Stimulated activated naive CD4-positive, alpha-beta T cell (primary cell): ENCODE measurements at regions not wholly inside any gene's neighbourhood (a gene's known extent, or its start where the extent isn't known, plus 50 kb on each side); places are given as distances from the start of the nearest gene placed in this dataset.
"Not testable (repeated sequence)": the region's sequence is repeated elsewhere in the genome, so short reads cannot be mapped to it uniquely, and the experiment has no call there.

ENCODE experiments used
- DNase-seq, 6 experiments: peaks; one replicate each; lab custom pipeline; 2025; lab: John Stamatoyannopoulos, UW

DNA sequence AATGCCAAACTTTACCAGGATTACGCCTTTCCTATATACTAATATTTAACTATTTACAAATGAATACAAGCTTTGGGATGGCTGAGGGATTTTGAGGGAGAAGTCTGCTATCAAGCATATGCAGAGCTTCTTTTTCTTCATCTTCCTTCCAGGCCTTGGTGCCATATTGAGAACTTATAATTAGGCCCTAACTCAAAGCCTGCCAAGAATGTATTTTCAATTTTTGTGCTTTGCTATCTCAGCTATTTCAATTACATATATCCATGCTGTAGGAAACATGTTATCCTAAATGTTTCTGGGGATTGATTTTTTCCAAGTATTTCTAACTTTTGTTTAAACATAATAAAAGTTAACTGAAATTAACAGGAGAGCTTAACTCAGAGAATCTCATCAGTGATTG is 425.0 kb upstream of the GRM7 start:
- no peak for DNase-seq

- no peak for DNase-seq
Observed at GRCh38 chr3:6437631-6438030, 423.3 kb upstream of the GRM7 start.

DNA sequence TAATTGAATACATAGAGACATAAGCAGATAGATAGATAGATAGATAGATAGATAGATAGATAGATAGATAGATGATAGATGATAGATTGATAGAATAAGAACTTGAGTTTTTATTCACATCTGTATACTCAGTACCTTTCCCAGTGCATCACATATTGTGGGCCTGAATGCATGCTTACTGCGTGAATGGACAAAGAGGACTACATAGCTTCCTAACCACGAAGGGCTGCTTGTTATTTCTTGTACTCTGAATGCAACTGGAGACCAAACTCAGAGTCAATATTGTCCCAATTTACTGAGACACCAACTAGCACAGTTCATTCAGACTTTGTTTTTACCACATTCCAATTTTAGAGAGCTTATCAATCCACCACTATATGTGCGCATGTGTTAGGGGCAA is 422.9 kb upstream of the GRM7 start:
- no peak for DNase-seq

DNA sequence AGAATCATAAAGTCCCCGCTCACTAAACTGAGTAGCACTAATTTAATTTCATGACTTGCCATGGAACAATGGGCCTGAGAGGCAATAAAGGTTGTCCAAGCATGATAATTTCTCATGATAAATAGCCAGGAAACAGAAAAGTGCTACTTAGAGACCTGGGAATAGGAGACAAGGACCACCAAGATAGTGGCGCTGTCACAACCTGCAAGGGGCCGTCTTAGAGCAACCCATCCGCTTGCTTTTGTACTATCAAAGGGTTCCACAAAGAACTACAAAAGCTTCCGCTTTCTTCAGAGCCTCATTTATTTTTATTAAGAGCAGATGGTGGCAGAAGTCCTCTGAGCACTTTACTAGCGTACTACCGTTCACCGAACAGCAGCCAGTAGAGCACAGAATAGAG is 421.7 kb upstream of the GRM7 start:
- no peak for DNase-seq

- DNase-seq: no peak
Observed at GRCh38 chr3:6439824-6440223, 421.1 kb upstream of the GRM7 start.

- no peak for DNase-seq
Observed at GRCh38 chr3:6444888-6445658, 415.8 kb upstream of the GRM7 start.

DNA sequence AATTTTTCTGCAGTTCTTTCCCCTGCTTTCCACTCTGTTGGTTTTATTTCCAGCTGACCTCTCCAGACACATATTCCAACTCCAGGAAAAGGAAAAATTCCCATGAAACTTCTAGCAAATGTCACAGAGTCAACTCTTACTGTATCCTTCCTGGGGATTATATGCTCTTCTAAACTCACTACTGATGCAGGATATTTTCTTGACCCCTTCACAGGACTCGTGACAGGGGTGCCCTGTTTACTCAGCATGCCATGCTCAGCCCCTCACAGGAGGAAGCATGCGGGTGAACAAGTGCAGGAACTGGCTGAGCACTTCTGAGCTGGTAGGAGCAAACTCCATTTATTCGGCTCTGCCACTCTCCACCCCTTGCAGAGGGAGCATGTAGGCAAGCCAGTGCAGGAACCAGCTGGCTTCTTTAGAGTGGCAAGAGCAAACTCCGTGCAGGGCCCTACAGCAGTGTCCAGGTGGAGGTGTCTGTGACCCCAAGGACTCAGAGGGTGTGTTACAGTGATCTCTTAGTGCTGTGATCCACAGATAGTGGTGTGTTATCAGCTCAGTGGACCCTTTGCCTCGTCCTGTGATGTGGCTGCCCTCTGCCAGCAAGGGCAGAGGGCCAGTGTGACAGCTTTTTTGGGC is 413.6 kb upstream of the GRM7 start:
- no peak for DNase-seq

- DNase-seq: no peak
Observed at GRCh38 chr3:6448011-6448410, 412.9 kb upstream of the GRM7 start.

GRCh38 chr3:6449099-6449498 is 411.8 kb upstream of the GRM7 start:
- DNase-seq: no peak

DNA sequence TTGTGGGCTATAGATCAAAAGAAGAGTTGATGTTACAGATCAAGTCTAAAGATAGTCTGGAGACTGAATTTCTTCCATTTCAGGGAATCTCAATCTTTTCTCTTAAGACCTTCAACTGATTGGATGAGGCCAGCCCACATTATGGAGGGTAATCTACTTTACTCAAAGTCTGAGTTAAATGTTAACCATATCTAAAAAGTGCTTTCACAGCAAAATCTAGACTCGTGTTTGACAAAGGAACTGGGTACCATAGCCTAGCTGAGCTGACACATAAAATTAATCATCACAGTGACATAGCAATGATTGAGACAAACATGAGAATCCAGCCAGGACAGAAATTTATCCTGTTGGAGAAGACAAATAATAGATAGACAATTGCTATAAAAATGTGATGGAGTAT is 407.9 kb upstream of the GRM7 start:
- no peak for DNase-seq

DNA sequence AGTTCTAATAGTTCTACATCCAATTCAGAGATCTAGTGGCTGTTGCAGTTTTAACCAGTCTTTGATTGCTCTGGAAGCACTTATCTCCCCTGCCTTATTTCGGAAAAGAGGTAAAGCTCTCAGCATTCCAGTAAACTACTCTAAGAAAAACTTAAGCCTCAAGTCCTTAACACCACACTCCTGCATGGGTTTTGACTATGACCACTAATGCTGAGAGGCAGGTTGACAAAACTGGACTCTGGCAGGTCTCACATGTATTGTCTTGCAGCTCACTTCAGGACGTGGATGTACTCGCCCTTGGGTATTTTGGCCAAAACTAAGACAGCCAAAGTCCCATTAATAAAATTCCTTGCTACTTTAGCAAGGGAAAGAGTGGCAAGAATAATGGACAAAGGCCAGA is 405.9 kb upstream of the GRM7 start:
- DNase-seq: no peak

- DNase-seq: no peak
Observed at GRCh38 chr3:6467186-6467585, 393.7 kb upstream of the GRM7 start.

DNA sequence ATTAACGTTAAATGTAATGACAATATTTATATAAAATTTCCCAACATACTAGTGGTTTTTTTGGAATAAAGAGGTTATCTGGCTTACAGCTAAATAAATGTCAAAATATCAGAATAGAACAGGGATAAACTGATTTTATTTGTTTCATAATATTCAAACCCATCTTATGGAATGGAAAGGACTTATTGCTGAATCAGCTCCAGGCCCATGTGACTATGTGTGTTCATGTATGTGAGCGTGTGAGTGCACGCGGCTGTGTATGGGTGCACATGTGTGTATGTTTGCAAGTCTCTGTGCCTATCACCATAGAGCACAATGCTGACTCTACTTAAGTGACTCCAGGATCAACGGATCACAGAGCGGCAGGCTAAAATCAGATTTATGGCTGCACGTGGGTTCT is 392.3 kb upstream of the GRM7 start:
- no peak for DNase-seq

- no peak for DNase-seq
Observed at GRCh38 chr3:6471744-6472143, 389.2 kb upstream of the GRM7 start.

DNA sequence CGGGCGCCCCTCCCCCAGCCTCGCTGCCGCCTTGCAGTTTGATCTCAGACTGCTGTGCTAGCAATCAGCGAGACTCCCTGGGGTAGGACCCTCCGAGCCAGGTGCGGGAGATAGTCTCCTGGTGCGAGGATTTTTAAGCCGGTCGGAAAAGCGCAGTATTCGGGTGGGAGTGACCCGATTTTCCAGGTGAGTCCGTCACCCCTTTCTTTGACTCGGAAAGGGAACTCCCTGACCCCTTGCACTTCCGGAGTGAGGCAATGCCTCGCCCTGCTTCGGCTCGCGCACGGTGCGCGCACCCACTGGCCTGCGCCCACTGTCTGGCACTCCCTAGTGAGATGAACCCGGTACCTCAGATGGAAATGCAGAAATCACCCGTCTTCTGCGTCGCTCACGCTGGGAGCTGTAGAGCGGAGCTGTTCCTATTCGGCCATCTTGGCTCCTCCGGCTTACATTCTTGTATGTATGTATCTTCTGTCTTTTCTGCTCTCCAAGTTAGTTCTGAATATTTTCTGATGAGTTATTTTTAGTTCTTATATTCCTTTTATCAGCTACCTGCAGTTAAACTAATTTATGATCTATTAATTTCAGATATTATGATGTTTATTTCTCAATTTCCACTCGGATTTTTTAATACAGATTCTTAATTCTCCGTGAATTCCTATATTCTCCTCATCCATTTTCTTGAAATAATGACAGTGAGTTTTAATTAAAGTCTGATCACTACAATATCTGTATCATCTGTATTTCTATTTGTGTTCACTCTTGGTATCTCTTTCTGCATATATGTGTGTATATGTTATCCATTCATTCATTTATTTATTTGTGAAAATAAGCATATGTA is 370.2 kb upstream of the GRM7 start:
- DNase-seq: not testable (repeated sequence)

DNA sequence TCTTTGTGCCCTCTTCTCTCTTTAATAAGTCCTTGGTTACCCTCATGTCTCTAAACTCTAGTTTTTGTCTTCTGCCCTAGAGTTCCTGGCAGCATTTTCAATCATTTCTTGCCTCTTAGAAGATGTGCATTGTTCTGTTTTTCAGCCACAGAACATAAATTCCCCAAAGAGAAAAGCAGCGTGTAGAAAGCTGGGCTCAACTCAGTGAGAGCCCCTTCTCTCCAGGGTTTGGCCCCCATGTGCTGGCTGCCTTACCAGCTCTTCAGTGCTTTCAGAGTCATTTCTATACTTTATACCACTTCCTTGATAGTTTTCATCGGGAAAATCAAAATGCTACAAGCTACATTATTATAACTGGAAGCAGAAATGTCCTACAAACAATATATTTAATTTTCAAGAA is 369.1 kb upstream of the GRM7 start:
- DNase-seq: no peak

- no peak for DNase-seq
Observed at GRCh38 chr3:6492306-6492705, 368.6 kb upstream of the GRM7 start.

GRCh38 chr3:6498944-6499343 is 362.0 kb upstream of the GRM7 start:
- not testable (repeated sequence) for DNase-seq

DNA sequence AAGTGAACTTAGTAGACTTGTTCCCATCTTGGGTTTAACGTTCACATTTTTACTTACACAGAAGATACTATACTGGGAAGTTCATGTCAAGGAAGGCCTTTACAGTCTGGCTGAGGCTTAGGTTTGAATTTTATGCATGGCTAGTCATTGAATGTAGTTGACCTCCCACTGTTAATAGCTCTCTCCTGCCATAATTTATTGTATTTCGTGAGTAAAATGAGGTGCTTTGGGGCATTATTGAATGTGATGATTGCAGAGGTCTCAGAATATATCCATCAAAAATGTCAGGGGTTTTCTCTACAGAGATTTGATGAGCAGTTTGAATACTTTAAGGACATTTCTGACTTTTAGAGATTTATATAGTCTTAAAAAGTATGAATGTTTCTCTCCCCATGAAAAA is 356.6 kb upstream of the GRM7 start:
- no peak for DNase-seq

- no peak for DNase-seq
Observed at GRCh38 chr3:6504834-6505233, 356.1 kb upstream of the GRM7 start.

DNA sequence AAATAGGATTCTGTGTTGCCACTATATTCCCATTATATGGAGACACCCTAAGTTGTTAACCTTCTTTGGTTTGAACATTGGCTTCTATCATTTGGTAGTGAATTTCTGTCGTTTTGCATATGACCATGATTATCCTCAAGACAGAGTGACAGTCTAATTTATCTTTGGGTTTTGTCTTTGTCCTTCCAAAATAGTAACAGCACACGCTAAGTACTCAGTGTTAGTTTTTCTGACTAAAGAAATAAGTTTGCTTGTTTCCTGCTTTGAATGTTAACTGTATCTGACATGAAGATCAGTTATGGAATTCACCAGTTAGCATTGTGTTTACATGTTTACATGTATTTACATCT is 352.5 kb upstream of the GRM7 start:
- no peak for DNase-seq

DNA sequence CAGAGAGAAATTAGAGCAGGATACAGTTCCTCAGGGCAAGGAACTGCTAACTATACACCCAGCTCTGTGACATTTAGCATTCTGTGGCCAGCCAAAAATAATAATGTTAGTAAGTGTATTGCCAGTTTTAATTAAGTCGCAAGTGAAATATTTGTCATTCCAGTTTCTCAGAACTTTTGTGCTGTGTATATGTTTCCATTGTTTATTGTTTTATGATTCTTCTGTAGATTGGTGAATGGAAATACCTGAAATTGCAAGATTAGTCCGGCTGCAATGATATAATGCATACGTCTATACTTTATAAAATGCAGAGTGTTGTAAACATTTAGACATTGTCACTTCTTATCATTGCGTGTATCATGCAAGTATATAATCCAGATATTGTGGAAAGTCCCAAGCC is 351.3 kb upstream of the GRM7 start:
- no peak for DNase-seq

DNA sequence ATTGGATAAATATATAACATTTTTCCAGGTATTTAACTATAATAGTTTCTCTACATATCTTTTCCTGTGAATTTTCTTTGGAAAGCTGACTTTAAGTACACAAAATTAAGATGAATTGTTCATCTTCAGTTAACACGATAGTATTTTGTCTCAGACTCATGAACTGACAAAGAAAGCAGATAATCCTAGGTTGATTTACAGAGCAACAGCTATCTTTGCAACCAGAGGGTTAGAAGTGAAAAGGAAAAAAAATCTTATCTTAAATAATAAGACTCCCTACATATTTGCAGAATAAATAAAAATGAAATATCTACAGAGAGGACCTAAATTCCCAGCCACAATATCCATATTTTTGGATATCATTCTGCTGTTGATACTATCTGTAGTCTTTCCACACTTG is 350.2 kb upstream of the GRM7 start:
- DNase-seq: no peak
